ENCODE measurements at regions not wholly inside any gene's neighbourhood (a gene's known extent, or its start where the extent isn't known, plus 50 kb on each side); places are given as distances from the start of the nearest gene placed in this dataset.

- DNase-seq: no peak
Observed at GRCh38 chr5:137567226-137567625, 68.1 kb upstream of the SPOCK1 start.

GRCh38 chr5:137566780-137567179 is 67.7 kb upstream of the SPOCK1 start:
- no peak for DNase-seq

DNA sequence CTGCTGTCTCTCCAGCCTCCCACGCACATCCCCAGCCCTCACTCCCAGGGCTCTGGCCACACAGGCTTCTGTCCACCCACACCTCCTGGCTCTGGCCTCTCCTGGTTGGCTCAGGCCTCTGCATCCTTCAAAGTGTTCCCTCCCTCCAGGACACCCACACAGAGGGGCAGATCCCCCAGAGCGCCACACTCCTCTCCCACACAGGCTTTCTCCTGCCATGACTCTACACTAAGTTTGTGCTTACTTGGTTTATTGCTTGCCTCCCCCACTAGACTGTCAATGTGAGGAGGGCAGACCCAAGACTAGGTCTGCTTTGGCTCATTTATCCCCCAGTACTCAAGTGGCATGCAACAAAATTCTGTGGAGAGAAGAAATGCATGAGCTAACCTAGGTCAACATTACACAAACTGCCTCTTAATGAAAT is 67.0 kb upstream of the SPOCK1 start:
- DNase-seq: no peak

DNA sequence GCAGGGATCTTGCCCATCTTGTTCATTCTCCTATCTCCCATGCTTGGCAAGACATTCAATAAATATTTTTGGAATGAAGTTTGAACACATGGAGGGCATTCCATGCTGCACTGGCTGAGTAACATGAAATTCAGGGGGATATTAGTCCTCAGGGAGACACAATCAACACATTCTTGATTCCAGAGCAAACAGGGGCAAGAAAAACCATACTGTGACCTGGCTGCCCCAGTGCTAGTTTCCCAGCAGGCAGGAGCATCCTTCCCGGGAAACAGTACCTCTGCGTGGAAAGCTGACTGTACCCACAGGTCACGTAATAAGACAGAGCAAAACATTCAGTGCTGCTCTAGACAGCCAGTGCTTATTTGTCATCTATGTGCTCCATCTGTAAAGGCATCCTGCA is 66.3 kb upstream of the SPOCK1 start:
- no peak for DNase-seq

GRCh38 chr5:137564398-137564961 is 65.4 kb upstream of the SPOCK1 start:
- DNase-seq: no peak

GRCh38 chr5:137563646-137564397 is 64.7 kb upstream of the SPOCK1 start:
- DNase-seq: peak in 1 of 2 donors; percentile 8

DNA sequence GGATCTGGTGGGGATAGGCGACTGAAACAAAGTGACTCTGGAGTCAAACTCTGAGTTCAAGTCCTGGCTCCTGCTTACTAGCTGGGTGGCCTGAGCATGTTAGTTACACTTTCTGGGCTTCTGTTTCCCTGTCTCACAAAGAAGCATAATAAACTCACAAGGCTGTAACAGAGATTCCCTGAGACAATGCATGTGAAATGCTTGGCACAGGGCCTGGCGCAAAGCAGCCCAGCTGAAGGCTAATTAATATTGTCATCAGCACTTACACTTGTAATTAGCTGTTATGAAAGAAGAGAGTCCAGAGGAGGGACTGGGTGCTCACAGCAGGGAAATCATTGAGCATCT is 64.1 kb upstream of the SPOCK1 start:
- DNase-seq: peak in 1 of 2 donors; percentile 8

- no peak for DNase-seq
Observed at GRCh38 chr5:137561608-137562007, 62.5 kb upstream of the SPOCK1 start.

GRCh38 chr5:137560420-137560819 is 61.3 kb upstream of the SPOCK1 start:
- DNase-seq: no peak

Data from hippocampal formation (tissue), 2 donors.